ENCODE measurements at regions not wholly inside any gene's neighbourhood (a gene's known extent, or its start where the extent isn't known, plus 50 kb on each side); places are given as distances from the start of the nearest gene placed in this dataset.

DNA sequence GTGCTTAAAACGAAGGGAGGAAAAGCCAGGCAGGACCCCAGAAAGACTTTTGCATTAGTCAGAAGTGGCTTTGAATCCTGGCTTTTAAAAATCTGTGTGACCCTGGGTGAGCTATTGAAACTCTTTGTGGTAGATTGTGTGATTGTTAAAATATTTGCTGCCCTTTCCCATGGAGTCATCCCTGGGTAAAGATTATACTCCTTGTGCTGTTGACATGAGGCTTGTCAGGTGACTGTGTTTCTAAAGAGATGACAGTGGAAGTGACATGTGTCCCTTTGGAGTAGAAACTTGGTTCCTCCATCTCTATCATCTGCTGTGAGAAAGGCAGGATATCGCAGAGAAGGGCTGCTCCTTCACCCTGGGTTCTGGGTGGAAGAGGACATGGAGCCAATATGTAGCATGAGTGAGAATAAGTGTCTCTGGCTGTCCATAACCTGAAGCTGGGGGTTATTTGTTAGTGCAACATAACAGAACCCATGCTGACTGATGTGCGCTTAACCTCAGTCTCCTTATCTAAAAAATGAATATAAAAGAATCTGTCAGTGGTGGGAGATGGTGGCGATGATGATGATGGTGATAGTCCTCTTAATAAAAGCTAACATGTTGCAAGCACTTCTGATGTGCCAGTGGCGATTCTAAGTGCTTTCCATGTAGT, 187.6 kb downstream of the RHOU start (continued):
- TF ChIP-seq, protein P1, sequence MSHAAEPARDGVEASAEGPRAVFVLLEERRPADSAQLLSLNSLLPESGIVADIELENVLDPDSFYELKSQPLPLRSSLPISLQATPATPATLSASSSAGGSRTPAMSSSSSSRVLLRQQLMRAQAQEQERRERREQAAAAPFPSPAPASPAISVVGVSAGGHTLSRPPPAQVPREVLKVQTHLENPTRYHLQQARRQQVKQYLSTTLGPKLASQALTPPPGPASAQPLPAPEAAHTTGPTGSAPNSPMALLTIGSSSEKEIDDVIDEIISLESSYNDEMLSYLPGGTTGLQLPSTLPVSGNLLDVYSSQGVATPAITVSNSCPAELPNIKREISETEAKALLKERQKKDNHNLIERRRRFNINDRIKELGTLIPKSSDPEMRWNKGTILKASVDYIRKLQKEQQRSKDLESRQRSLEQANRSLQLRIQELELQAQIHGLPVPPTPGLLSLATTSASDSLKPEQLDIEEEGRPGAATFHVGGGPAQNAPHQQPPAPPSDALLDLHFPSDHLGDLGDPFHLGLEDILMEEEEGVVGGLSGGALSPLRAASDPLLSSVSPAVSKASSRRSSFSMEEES (CRISPR knock-in tag; IDR thresholded peaks at IDR 0.05) = peak; percentile 87
- TF ChIP-seq ASH2L (IDR thresholded peaks at IDR 0.05; ENCODE audit: insufficient read length, low read depth, low read length) (no peak), USF2 (IDR thresholded peaks at IDR 0.05; ENCODE audit: low read depth, low read length) (no peak), USF2 (CRISPR knock-in tag; IDR thresholded peaks at IDR 0.05; ENCODE audit: borderline replicate concordance) (peak; percentile 22; the same call in 1 of the 2 replicates), ZFP36L1 (CRISPR knock-in tag; IDR thresholded peaks at IDR 0.05) (no peak), IRF1 (CRISPR knock-in tag; IDR thresholded peaks at IDR 0.05; ENCODE audit: low read depth) (no peak), NONO (IDR thresholded peaks at IDR 0.05) (no peak), NONO (CRISPR knock-in tag; conservative IDR thresholded peaks at IDR 0.05) (no peak), SP2 (CRISPR knock-in tag; IDR thresholded peaks at IDR 0.05) (no peak), JUND (CRISPR knock-in tag; IDR thresholded peaks at IDR 0.05) (no peak), ZNF710 (CRISPR knock-in tag; IDR thresholded peaks at IDR 0.05; ENCODE audit: borderline replicate concordance) (no peak), BRCA1 (CRISPR knock-in tag; IDR thresholded peaks at IDR 0.05) (0 out of 2 replicates have a peak, but pooled peaks have one; percentile 11), KLF12 (CRISPR knock-in tag; IDR thresholded peaks at IDR 0.05; ENCODE audit: borderline replicate concordance) (no peak), SIX1 (CRISPR knock-in tag; IDR thresholded peaks at IDR 0.05; ENCODE audit: borderline replicate concordance) (no peak), ZNF550 (CRISPR knock-in tag; IDR thresholded peaks at IDR 0.05; ENCODE audit: borderline replicate concordance) (no peak), TOPORS (CRISPR knock-in tag; IDR thresholded peaks at IDR 0.05) (no peak), PAF1 (CRISPR knock-in tag; IDR thresholded peaks at IDR 0.05) (no peak)
- TF ChIP-seq, protein P2, sequence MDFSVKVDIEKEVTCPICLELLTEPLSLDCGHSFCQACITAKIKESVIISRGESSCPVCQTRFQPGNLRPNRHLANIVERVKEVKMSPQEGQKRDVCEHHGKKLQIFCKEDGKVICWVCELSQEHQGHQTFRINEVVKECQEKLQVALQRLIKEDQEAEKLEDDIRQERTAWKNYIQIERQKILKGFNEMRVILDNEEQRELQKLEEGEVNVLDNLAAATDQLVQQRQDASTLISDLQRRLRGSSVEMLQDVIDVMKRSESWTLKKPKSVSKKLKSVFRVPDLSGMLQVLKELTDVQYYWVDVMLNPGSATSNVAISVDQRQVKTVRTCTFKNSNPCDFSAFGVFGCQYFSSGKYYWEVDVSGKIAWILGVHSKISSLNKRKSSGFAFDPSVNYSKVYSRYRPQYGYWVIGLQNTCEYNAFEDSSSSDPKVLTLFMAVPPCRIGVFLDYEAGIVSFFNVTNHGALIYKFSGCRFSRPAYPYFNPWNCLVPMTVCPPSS (IDR thresholded peaks at IDR 0.05) = no peak
- TF ChIP-seq, protein P3, sequence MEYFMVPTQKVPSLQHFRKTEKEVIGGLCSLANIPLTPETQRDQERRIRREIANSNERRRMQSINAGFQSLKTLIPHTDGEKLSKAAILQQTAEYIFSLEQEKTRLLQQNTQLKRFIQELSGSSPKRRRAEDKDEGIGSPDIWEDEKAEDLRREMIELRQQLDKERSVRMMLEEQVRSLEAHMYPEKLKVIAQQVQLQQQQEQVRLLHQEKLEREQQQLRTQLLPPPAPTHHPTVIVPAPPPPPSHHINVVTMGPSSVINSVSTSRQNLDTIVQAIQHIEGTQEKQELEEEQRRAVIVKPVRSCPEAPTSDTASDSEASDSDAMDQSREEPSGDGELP (IDR thresholded peaks at IDR 0.05; ENCODE audit: borderline replicate concordance, low read depth) = no peak
- TF ChIP-seq, protein P4, sequence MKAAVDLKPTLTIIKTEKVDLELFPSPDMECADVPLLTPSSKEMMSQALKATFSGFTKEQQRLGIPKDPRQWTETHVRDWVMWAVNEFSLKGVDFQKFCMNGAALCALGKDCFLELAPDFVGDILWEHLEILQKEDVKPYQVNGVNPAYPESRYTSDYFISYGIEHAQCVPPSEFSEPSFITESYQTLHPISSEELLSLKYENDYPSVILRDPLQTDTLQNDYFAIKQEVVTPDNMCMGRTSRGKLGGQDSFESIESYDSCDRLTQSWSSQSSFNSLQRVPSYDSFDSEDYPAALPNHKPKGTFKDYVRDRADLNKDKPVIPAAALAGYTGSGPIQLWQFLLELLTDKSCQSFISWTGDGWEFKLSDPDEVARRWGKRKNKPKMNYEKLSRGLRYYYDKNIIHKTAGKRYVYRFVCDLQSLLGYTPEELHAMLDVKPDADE (CRISPR knock-in tag; IDR thresholded peaks at IDR 0.05) = no peak

Measured in HepG2 (cell line).